HG03439 (cell line): ENCODE measurements at regions not wholly inside any gene's neighbourhood (a gene's known extent, or its start where the extent isn't known, plus 50 kb on each side); places are given as distances from the start of the nearest gene placed in this dataset.
"Not testable (repeated sequence)": the region's sequence is repeated elsewhere in the genome, so short reads cannot be mapped to it uniquely, and the experiment has no call there.

Experiments
- ATAC-seq: cut with Tn5 transposase; IDR thresholded peaks from one replicate; pipeline ENCODE4 v1.9.1; 2021; ENCODE audit warnings: mild to moderate bottlenecking, moderate library complexity; ENCODE audit not compliant: unreplicated experiment

- no peak for ATAC-seq
These were observed 942.7 kb upstream of the NDST4 start for GRCh38 chr4:116055857-116056827.

GRCh38 chr4:116027311-116027710 lies 913.9 kb upstream of the NDST4 start:
- ATAC-seq, result no peak

DNA sequence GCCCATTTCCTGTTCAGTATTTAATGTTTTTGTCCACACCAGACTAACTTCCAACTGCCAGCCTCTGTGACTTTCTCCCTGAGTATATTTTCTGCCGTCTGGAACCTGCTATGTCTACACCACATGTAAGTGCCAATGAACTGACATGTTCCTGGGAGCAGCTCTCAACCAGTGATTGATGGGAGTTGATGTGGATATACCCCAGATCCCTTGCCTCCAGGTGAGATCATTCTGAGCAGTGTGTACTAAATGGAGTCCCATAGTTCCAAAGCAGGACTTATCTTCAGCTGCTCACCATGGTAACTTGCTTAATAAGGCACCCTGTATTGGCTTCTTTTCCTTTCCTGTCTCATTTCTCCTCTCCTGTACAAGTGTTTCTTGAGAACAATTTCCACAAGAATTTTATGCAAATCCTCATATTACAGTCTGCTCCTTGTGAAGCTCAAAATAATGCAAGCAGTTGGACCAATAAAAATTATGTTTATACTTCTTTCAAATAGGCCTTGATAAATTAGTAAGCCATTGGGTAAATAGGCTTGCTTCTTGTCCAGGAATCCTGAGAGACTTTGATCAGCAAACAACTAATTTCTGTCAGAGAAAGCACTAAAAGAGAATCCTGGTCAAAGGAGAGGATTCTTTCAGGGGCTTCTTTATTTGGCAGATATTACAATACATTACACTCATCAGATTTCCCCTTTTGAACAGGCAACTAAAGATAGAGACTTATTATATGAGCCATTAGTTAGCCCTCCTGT lies 911.7 kb upstream of the NDST4 start:
- no peak for ATAC-seq

DNA sequence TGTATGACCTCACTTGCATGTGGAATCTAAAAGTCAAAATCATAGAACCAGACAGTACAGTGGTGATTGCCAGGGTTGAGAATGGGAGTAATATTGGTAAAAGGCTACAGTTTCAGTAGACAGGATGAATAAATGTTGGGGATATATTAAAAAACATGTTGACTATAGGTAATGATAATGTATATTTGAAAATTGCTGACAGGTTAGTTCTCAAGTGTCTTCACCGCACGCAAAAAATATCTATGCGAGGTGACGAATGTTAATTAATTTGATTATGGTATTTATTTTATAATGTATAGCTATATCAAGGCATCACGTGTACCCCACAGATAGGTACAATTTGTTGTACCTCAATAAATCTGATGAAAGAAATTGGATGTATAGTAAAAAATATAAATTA lies 909.6 kb upstream of the NDST4 start:
- ATAC-seq, result no peak

DNA sequence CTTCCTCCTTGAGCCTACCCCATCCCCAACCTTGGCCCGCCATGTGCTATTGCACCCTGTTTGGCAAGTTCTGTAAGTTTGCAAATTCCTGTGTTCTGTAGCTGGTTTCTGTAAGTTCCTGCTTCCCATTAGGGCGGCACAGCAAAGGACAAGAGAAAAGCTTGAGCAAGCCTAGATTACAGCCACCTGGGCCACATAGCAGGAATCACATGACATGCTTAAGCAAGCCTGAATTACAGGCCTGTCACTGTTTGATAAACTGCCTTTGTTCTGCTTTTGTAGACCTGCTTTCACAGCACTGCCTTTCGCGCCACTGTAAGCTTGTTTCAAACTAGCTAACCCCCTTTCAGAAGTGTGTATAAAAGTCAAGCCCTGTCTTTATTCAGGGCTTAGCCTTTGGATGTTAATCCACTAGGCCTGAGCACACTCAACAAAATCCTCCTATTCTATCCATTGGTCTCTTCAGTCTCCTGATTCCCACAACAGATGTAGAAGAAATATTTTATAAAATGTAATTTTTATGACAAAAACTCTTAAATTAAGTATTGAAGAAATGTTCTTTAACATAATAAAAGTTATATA lies 906.8 kb upstream of the NDST4 start:
- no peak for ATAC-seq

DNA sequence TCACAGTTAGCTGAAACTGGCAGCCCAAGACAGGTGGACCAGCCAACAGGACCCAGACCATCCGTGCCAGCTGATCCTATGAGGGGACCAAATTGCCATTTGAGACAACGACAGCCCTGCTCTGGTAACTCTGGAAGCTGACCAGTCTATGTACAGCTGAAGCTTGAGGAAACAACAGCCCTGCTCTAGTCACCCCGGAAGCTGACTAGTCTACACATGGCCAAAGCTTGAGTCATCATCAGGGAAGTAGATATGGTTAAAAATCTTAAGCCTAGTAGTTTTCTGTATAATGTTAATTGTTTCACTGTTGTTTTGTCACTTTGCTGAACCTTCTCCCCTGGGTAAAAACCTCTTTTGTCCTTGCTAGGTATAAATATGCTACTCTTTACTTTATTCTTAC lies 905.4 kb upstream of the NDST4 start:
- ATAC-seq, result no peak

DNA sequence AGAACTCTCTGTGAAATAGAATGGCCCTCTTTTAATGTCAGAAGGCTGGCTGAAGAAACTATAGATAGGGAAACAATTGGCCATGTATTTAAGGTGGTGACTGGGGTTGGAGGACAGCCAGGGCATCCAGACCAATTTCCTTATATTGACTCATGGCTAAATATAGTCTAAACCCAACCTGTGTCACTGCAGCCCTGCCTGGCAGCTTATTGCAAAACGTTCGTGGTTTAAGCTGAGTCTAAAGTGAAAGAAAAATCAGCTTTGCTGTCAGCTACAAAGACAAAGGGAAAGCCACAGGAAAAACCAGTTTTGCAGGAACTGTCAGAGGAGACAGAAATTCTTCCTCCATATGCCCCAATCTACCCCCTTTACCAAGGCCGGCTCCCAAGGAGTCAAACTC lies 902.8 kb upstream of the NDST4 start:
- ATAC-seq, result no peak

- ATAC-seq, result no peak
These were observed 902.1 kb upstream of the NDST4 start for GRCh38 chr4:116015549-116015948.

DNA sequence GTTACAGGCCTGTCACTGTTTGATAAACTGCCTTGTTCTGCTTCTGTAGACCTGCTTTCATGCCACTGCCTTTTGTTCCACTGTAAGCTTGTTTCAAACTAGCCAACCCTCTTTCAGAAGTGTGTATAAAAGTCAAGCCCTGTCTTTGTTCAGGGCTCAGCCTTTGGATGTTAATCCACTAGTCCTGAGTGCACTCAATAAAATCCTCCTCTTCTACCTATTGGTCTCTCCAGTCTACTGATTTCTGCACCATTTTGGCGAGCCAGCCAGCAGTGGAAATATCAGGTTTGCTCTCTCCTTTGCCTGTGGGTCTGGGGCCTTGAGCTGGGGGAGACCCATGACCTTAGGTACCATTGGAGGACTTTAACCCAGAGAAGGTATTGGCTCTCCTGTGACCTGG lies 901.6 kb upstream of the NDST4 start:
- ATAC-seq, result no peak

- ATAC-seq, result no peak
These were observed 897.5 kb upstream of the NDST4 start for GRCh38 chr4:116010923-116011322.

- ATAC-seq, result no peak
These were observed 892.3 kb upstream of the NDST4 start for GRCh38 chr4:116005806-116006088.

- no peak for ATAC-seq
These were observed 891.8 kb upstream of the NDST4 start for GRCh38 chr4:116005037-116005805.

GRCh38 chr4:116001291-116001690 lies 887.9 kb upstream of the NDST4 start:
- no peak for ATAC-seq

DNA sequence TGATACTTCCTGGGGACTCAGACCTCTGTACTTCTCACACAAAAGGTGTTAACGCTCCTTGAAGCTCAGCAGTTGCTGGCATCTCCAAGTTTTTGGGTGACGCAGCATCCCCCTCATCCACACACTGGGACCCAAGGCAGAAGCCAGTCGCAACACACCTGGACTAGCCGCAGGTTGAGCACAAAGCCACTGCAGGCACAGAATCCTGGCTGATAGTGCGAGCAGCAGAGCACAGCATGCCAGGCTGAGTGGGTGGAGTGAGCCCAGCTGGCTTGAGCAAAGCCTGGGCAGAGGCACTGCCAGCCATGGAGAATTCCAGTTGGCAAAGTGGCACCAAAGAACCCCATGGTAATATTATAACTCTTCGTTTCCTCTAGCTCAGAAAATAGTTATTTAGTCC lies 873.2 kb upstream of the NDST4 start:
- ATAC-seq, result no peak

- not testable (repeated sequence) for ATAC-seq
These were observed 862.1 kb upstream of the NDST4 start for GRCh38 chr4:115975421-115976001.

GRCh38 chr4:115973768-115974167 lies 860.3 kb upstream of the NDST4 start:
- ATAC-seq, result no peak

DNA sequence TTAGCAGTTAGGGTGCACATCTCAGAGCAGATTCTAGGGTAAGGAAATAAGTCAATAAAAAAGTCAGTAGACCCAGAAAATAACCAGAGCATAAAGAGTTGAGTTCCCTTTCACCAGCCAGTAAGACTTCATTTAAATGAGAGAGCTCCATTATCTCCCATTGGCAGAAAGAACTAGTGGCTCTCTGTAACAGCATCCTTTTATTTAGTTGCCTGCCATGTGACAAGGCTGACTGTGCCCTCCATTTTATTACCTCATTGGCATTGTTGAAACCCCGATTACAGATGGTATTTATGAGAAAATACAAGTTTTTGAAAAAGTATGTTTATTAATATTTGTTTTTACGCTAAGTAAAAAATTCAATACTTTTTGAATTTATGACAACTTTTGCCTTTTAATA lies 859.5 kb upstream of the NDST4 start:
- ATAC-seq, result no peak

DNA sequence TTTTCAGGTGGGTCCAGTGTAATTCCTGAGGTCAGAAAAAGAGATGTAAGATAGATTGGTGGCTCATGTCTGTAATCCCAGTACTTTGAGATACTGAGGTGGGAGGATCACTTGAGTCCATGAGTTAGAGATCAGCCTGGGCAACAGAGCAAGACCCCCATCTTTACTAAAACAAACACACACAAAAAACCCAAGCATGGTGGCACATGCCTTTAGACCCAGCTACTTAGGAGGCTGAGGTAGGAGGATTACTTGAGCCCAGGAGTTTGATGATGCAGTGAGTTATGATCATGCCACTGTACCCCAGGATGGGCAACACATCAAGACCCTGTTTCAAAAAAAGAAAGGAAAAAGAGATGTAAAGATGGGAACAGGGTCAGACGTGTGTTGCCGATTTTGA lies 857.4 kb upstream of the NDST4 start:
- no peak for ATAC-seq

DNA sequence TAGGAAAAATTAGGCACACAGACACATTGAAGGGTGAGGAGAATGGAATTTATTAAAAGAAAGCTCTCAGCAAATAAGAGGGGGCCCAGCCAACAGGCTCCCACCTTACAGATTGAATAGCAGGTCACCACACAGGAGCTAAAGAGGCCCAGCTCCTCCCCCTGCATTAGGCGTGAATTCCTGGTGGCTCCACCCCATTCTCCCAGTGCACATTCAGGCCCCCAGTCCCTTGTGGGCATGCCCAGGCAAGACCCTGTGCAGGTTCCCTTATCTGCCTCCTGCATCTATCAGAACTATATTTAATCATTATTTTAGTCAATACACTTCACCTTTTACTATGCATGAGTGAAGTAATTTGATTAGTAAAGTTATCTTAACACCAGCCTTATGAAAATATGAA lies 856.3 kb upstream of the NDST4 start:
- no peak for ATAC-seq

- no peak for ATAC-seq
These were observed 852.2 kb upstream of the NDST4 start for GRCh38 chr4:115965588-115965987.
